ENCODE measurements at regions not wholly inside any gene's neighbourhood (a gene's known extent, or its start where the extent isn't known, plus 50 kb on each side); places are given as distances from the start of the nearest gene placed in this dataset.

DNA sequence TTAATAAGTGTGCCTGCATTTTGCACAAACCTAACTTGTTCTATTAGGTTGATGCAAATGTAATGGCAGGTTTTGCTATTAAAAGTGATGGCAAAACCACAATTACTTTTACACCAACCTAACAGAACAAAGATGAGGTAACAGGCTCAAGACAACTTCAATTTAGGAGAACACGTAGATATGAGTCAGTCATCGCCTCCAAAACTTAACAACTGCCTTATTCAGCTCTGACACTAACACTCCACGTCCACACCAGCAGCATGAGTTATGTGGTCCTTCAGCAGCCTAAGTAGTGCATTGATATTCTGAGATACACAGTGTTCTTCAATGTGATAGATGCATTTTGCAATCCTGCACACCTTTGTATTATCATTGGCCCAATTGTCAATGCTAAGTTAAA lies 1175.1 kb upstream of the ACVR2A start:
- no peak overlapping the region for H3K4me3 ChIP-seq (ENCODE audit: low read length)
- TF ChIP-seq, protein P1, sequence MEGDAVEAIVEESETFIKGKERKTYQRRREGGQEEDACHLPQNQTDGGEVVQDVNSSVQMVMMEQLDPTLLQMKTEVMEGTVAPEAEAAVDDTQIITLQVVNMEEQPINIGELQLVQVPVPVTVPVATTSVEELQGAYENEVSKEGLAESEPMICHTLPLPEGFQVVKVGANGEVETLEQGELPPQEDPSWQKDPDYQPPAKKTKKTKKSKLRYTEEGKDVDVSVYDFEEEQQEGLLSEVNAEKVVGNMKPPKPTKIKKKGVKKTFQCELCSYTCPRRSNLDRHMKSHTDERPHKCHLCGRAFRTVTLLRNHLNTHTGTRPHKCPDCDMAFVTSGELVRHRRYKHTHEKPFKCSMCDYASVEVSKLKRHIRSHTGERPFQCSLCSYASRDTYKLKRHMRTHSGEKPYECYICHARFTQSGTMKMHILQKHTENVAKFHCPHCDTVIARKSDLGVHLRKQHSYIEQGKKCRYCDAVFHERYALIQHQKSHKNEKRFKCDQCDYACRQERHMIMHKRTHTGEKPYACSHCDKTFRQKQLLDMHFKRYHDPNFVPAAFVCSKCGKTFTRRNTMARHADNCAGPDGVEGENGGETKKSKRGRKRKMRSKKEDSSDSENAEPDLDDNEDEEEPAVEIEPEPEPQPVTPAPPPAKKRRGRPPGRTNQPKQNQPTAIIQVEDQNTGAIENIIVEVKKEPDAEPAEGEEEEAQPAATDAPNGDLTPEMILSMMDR (conservative IDR thresholded peaks at IDR 0.05; ENCODE audit: low read length), result no peak
- DNase-seq (ENCODE audit: low read depth), result no peak

DNA sequence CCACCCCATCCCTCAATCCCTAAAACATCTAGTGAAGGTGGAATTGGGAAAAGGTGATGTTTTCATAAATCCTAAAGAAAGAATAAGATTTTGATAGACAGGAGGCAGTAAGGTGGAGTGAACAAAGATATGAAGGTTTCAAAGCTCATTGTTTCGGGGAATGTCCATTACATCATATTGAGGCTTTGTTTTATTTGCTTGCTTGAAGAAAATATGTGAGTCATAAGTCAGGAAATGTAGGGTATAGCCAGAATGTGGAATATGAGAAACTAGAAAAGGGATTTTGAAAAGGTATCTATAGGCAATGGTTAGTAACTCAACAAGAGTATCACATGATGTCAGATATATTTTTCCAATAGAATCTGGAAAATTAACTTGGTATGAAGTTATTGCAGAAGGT lies 1178.5 kb upstream of the ACVR2A start:
- H3K4me3 ChIP-seq (ENCODE audit: low read length), result no peak overlapping the region
- TF ChIP-seq, protein P1 (conservative IDR thresholded peaks at IDR 0.05; ENCODE audit: low read length), result no peak
- DNase-seq (ENCODE audit: low read depth), result no peak

DNA sequence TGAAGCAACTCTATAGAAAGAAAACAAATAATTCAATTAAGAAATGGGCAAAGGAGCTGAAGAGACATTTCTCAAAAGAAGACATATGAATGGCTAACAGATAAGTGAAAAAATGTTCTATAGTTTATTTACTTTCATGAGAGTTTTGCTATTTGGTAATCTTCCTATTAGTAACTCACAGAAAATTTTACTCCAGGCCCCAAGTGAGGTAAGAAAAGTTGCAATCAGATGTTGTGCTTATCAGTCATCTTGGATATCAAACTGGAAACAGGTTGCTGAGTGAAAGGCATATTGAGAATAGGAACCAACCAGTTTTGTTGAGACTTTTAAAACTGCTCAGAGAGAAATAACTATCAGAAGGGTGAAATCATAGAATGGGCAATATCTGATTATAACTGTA lies 1179.0 kb upstream of the ACVR2A start:
- H3K4me3 ChIP-seq (ENCODE audit: low read length), result no peak overlapping the region
- TF ChIP-seq, protein P1 (conservative IDR thresholded peaks at IDR 0.05; ENCODE audit: low read length), result no peak
- no peak for DNase-seq (ENCODE audit: low read depth)

DNA sequence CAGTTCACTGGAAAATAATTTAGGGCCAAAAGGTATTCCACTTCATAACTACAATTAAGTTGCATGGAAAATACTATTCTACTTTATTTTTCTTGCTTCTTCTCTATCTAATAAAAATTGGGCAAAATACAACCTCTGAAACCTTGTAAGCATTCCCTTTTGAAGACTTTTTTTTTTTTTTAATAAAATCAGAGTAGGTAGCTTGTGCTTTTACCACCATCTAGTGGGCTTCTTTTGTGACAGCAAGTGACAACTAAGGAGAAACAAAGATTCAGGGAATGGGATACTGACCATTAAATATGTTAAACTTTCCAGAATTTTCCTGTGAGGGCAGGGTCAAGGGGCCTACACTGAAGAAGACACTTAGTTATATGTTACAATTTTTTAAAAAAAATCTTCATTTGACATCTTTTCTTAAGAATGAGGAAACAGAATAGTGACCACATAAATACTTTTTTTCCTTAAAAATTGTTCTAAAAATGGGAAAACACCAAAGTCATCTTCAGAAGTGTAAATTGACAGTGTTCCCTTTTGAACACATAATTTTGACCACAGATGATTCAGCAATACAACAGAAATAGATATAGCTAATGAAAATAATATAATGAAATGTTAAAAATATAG lies 1183.2 kb upstream of the ACVR2A start:
- DNase-seq (ENCODE audit: low read depth), result peak; percentile 41
- no peak overlapping the region for H3K4me3 ChIP-seq (ENCODE audit: low read length)
- TF ChIP-seq, protein P1 (conservative IDR thresholded peaks at IDR 0.05; ENCODE audit: low read length), result peak; percentile 75

DNA sequence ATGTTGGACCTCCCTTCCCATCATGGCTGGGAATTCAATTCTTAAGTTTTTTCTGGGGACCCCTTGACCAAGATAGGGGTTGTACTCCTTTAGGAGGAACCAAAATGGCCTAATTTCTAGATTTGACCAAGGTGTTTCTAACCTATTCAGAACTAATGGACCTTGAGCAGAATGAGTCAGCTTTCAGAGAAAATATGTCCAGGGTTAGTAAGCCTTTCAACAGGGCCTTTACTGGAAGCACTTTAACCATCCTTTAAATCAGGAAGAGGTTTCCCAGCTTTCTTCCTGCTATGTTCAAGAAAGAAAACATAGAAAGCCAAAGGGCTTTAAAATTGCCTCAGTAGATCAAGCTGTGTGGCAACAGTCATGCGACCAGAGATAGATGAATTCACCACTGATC lies 1184.9 kb upstream of the ACVR2A start:
- H3K4me3 ChIP-seq (ENCODE audit: low read length), result no peak overlapping the region
- TF ChIP-seq, protein P1 (conservative IDR thresholded peaks at IDR 0.05; ENCODE audit: low read length), result no peak
- DNase-seq (ENCODE audit: low read depth), result no peak

DNA sequence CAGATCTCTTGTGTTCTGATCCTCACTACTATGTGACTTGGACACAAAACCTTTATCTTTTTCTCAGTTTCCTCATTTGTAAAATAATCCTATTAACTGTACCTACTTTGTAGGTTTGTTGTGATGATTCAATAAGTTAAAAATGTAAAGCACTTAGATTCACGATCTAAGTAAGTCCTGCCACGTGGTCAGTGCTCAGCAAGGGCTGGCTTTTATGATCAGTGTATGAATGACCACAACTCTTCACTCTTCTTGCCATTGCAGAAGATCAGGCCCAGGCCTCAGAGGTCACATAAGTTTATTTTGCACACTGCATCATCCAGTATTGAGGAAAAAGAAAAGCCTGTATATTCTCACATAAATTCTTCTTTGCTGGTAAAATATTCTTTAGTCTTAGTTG lies 1192.5 kb upstream of the ACVR2A start:
- no peak overlapping the region for H3K4me3 ChIP-seq (ENCODE audit: low read length)
- no peak for DNase-seq (ENCODE audit: low read depth)
- TF ChIP-seq, protein P1 (conservative IDR thresholded peaks at IDR 0.05; ENCODE audit: low read length), result no peak

DNA sequence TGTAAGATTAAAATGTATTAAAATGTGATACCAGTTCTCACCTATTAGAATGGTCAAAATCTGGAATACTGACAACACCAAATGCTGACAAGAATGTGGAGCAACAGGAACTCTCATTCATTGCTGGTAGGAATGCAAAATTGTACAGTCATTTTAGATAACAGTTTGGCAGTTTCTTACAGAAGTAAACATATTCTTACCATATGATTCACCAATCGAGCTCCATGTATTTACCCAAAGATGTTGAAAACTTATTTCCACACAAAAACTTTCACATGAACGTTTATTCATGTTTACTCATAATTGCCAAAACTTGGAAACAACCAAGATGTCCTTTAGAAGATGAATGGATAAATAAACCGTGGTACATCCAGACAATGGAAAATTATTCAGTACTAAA lies 1193.5 kb upstream of the ACVR2A start:
- DNase-seq (ENCODE audit: low read depth), result no peak
- TF ChIP-seq, protein P1 (conservative IDR thresholded peaks at IDR 0.05; ENCODE audit: low read length), result no peak
- no peak overlapping the region for H3K4me3 ChIP-seq (ENCODE audit: low read length)
